Keratinocyte (primary cell): ENCODE measurements at regions not wholly inside any gene's neighbourhood (a gene's known extent, or its start where the extent isn't known, plus 50 kb on each side); places are given as distances from the start of the nearest gene placed in this dataset.

Experiments
- DNase-seq: peaks from one replicate; pipeline ENCODE4 v3.0.0-alpha.2; 2011; ENCODE audit warnings: low read depth, missing footprints, low spot score
- FAIRE-seq: peaks from 2 replicates; lab custom pipeline; 2011; peaks lifted over from hg19 to GRCh38; lab: Jason Lieb, UNC
- H2AFZ ChIP-seq: 2 replicates; pipeline ENCODE4 v1.6.0; 2012; ENCODE audit warnings: low read length, control low read depth, inconsistent platforms; ENCODE audit not compliant: control insufficient read depth
- H3K27ac ChIP-seq: 2 replicates; pipeline ENCODE4 v1.5.1; 2011; ENCODE audit warnings: low read length; ENCODE audit not compliant: control insufficient read depth, insufficient read depth
- H3K27me3 ChIP-seq: 3 replicates; pipeline ENCODE4 v1.6.0; 2011; ENCODE audit warnings: low read length; ENCODE audit not compliant: control insufficient read depth, insufficient read depth; ENCODE audit errors: extremely low read depth
- H3K36me3 ChIP-seq, 2 experiments: 2 replicates in 1 of 2; 3 replicates in 1 of 2; pipeline ENCODE4 v1.5.1; 2011; ENCODE audit warnings: low read length in 2 of 2, mild to moderate bottlenecking in 1 of 2; ENCODE audit not compliant: control insufficient read depth in 2 of 2, insufficient read depth in 2 of 2; ENCODE audit errors: extremely low read depth in 1 of 2
- H3K4me1 ChIP-seq: 3 replicates; pipeline ENCODE4 v1.5.1; 2011; ENCODE audit warnings: low read length; ENCODE audit not compliant: control insufficient read depth, insufficient read depth; ENCODE audit errors: extremely low read depth
- H3K4me2 ChIP-seq: 3 replicates; pipeline ENCODE4 v1.6.0; 2011; ENCODE audit warnings: low read depth, low read length; ENCODE audit not compliant: control insufficient read depth, insufficient read depth; ENCODE audit errors: extremely low read depth
- H3K4me3 ChIP-seq, 3 experiments: fragments of 200-600 bp in 1 of 3; sonication (generic) in 1 of 3; 2 replicates in 2 of 3; 3 replicates in 1 of 3; pipeline ENCODE4 v1.5.1; 2011 to 2016; ENCODE audit warnings: low read length in 3 of 3, mild to moderate bottlenecking in 3 of 3, control low read depth in 2 of 3, inconsistent platforms in 1 of 3, low read depth in 1 of 3, mixed read lengths in 1 of 3, mixed run types in 1 of 3, moderate library complexity in 1 of 3; ENCODE audit not compliant: control insufficient read depth in 2 of 3, insufficient read depth in 2 of 3; ENCODE audit errors: extremely low read depth in 1 of 3
- H3K79me2 ChIP-seq: 2 replicates; pipeline ENCODE4 v1.6.0; 2012; ENCODE audit warnings: low read length; ENCODE audit not compliant: control insufficient read depth, insufficient read depth
- H3K9ac ChIP-seq: 3 replicates; pipeline ENCODE4 v1.6.0; 2011; ENCODE audit warnings: low read length; ENCODE audit not compliant: control insufficient read depth, insufficient read depth; ENCODE audit errors: extremely low read depth
- H3K9me1 ChIP-seq: 3 replicates; pipeline ENCODE4 v1.6.0; 2011; ENCODE audit warnings: low read length; ENCODE audit not compliant: control insufficient read depth, insufficient read depth; ENCODE audit errors: extremely low read depth
- H3K9me3 ChIP-seq: 2 replicates; pipeline ENCODE4 v1.5.1; 2012; ENCODE audit warnings: low read depth, low read length; ENCODE audit not compliant: control insufficient read depth
- H4K20me1 ChIP-seq: 3 replicates; pipeline ENCODE4 v1.6.0; 2011; ENCODE audit warnings: low read length; ENCODE audit not compliant: control insufficient read depth, insufficient read depth; ENCODE audit errors: extremely low read depth
- EZH2 ChIP-seq: IDR thresholded peaks from one replicate; pipeline ENCODE4 v1.6.1; 2012; ENCODE audit warnings: inconsistent platforms, mild to moderate bottlenecking, low read length, moderate library complexity
- dilution Hi-C: fragments of 300-500 bp; cut with MboI; formaldehyde crosslinking; loops from one replicate; pipeline ENCODE4 v1.7.0; 2020; ENCODE audit warnings: low sequenced_read_pairs; ENCODE audit not compliant: extremely low pct_ligation_motif_present
- TF ChIP-seq, protein P1 (sequence below), 3 experiments: IDR thresholded peaks in 1 of 3; conservative IDR thresholded peaks in 1 of 3; optimal IDR thresholded peaks in 1 of 3; 2 replicates in 2 of 3; 3 replicates in 1 of 3; pipeline versions ENCODE3 to v1.5.1; 2011; ENCODE audit warnings: low read length in 3 of 3, mild to moderate bottlenecking in 3 of 3, moderate library complexity in 2 of 3, control low read depth in 1 of 3, inconsistent platforms in 1 of 3; ENCODE audit not compliant: insufficient read depth in 2 of 3; ENCODE audit errors: extremely low read depth in 1 of 3

DNA sequence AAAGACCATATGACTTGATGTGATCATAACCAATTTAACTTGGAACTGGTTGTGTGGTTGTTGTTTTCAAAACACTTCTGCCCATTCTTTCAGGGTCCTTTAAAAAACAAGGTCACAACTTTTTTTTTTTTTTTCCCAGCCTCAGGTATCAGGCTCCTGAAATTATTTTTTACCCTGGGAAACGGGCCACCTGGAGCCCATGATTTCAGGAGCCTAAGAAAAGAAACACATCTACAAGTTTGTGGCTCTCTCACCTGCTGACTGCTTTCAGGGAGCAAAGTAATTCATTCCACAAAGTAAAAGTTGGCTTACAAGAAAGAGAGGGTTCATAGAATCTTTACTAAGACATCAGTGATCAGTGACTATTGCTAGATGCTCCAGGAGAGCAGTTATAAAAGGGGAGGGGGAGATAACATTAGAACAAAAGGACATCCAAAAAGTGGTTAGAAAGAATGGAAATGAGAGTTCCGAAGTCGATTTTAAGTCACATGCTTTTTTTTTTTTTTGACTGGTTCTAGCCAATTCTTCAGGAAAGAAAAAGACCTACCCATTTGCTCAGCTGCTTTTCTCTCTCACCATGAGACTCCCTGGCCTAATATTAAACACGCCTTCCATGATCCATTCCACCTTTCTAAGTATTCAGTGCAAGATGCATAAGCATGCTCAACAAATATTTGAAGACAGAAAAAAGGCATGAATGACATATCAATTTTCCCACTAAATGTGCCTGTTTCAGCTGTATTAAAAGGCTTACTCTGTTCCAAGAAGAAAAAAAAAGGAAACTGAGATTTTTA is 267.3 kb downstream of the LRATD1 start:
- TF ChIP-seq, protein P1, sequence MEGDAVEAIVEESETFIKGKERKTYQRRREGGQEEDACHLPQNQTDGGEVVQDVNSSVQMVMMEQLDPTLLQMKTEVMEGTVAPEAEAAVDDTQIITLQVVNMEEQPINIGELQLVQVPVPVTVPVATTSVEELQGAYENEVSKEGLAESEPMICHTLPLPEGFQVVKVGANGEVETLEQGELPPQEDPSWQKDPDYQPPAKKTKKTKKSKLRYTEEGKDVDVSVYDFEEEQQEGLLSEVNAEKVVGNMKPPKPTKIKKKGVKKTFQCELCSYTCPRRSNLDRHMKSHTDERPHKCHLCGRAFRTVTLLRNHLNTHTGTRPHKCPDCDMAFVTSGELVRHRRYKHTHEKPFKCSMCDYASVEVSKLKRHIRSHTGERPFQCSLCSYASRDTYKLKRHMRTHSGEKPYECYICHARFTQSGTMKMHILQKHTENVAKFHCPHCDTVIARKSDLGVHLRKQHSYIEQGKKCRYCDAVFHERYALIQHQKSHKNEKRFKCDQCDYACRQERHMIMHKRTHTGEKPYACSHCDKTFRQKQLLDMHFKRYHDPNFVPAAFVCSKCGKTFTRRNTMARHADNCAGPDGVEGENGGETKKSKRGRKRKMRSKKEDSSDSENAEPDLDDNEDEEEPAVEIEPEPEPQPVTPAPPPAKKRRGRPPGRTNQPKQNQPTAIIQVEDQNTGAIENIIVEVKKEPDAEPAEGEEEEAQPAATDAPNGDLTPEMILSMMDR (optimal IDR thresholded peaks at IDR 0.05 in 1 of 3, IDR thresholded peaks at IDR 0.05 in 1 of 3, conservative IDR thresholded peaks at IDR 0.05 in 1 of 3; ENCODE audit: extremely low read depth in 1 of 3, insufficient read depth in 2 of 3, low read length in 3 of 3): no peak
- no peak for TF ChIP-seq EZH2
- no peak for DNase-seq
- Histone ChIP-seq H3K36me3 (no peaks in the 10 kb centered on the region), H3K27me3 (no peaks in the 10 kb centered on the region), H3K9me3 (no peaks in the 10 kb centered on the region), H3K79me2 (no peaks in the 10 kb centered on the region), H4K20me1 (no peaks in the 10 kb centered on the region), H3K4me1 (no peaks in the 10 kb centered on the region), H2AFZ (no peak overlapping the region), H3K9ac (no peak overlapping the region), H3K27ac (no peak overlapping the region), H3K4me2 (no peak overlapping the region), H3K9me1 (no peaks in the 10 kb centered on the region), H3K4me3 (no peak overlapping the region)
- dilution Hi-C loops: no loop called here
- no peak for FAIRE-seq

DNA sequence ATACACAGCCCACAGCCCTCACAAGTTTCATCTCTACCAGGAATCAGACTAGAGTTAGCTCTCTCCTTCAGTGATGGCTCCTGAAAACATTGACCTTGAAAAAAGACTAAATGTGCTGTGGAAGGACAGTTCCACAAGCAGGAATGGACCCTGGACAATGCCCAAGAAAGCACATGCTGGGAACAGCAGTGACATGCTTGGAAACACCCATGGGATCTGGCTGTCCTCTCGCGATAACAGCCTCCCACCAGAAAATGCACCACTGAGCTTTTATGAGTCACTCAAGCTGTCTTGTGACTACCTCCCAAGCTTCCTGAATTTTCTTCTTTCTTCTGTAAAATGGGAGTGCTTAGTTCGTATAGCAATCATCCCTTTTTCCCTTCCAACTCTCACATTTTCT is 269.2 kb downstream of the LRATD1 start:
- H3K36me3 ChIP-seq: no peaks in the 10 kb centered on the region
- no peaks in the 10 kb centered on the region for H3K9me1 ChIP-seq
- no peaks in the 10 kb centered on the region for H3K9me3 ChIP-seq
- FAIRE-seq (no peak), DNase-seq (no peak)
- H3K9ac ChIP-seq: no peak overlapping the region
- H3K79me2 ChIP-seq: no peaks in the 10 kb centered on the region
- TF ChIP-seq, protein P1 (optimal IDR thresholded peaks at IDR 0.05 in 1 of 3, IDR thresholded peaks at IDR 0.05 in 1 of 3, conservative IDR thresholded peaks at IDR 0.05 in 1 of 3; ENCODE audit: extremely low read depth in 1 of 3, insufficient read depth in 2 of 3, low read length in 3 of 3): no peak
- no peak for TF ChIP-seq EZH2
- no peak overlapping the region for H3K4me3 ChIP-seq
- no peaks in the 10 kb centered on the region for H3K4me1 ChIP-seq
- dilution Hi-C loops: no loop called here
- H3K27ac ChIP-seq: no peak overlapping the region
- no peaks in the 10 kb centered on the region for H3K27me3 ChIP-seq
- no peak overlapping the region for H2AFZ ChIP-seq
- no peaks in the 10 kb centered on the region for H4K20me1 ChIP-seq
- H3K4me2 ChIP-seq: no peak overlapping the region
